GM21786 (cell line): ENCODE measurements at regions not wholly inside any gene's neighbourhood (a gene's known extent, or its start where the extent isn't known, plus 50 kb on each side); places are given as distances from the start of the nearest gene placed in this dataset.
"Not testable (repeated sequence)": the region's sequence is repeated elsewhere in the genome, so short reads cannot be mapped to it uniquely, and the experiment has no call there.

Experiments
- ATAC-seq: cut with Tn5 transposase; IDR thresholded peaks from one replicate; pipeline ENCODE4 v1.9.1; 2021; ENCODE audit not compliant: unreplicated experiment

GRCh38 chr3:145448436-145448835 lies 712.5 kb downstream of the PLOD2 start:
- ATAC-seq: no peak

- no peak for ATAC-seq
These were observed 710.8 kb downstream of the PLOD2 start for GRCh38 chr3:145450018-145450682.

- no peak for ATAC-seq
These were observed 703.0 kb downstream of the PLOD2 start for GRCh38 chr3:145457825-145458552.

GRCh38 chr3:145459681-145460080 lies 701.3 kb downstream of the PLOD2 start:
- ATAC-seq: not testable (repeated sequence)

GRCh38 chr3:145471976-145472375 lies 689.0 kb downstream of the PLOD2 start:
- ATAC-seq: no peak

- ATAC-seq: not testable (repeated sequence)
These were observed 678.2 kb downstream of the PLOD2 start for GRCh38 chr3:145482735-145483134.

GRCh38 chr3:145483992-145484391 lies 677.0 kb downstream of the PLOD2 start:
- ATAC-seq: no peak

GRCh38 chr3:145489011-145489410 lies 672.0 kb downstream of the PLOD2 start:
- ATAC-seq: no peak

- ATAC-seq: no peak
These were observed 670.6 kb downstream of the PLOD2 start for GRCh38 chr3:145490088-145491048.

GRCh38 chr3:145492456-145492855 lies 668.5 kb downstream of the PLOD2 start:
- no peak for ATAC-seq

GRCh38 chr3:145517416-145517815 lies 643.6 kb downstream of the PLOD2 start:
- ATAC-seq: not testable (repeated sequence)

- ATAC-seq: no peak
These were observed 642.3 kb downstream of the PLOD2 start for GRCh38 chr3:145518639-145519038.

- ATAC-seq: no peak
These were observed 641.5 kb downstream of the PLOD2 start for GRCh38 chr3:145519398-145520047.

GRCh38 chr3:145522179-145522578 lies 638.8 kb downstream of the PLOD2 start:
- no peak for ATAC-seq

GRCh38 chr3:145522893-145523651 lies 637.9 kb downstream of the PLOD2 start:
- ATAC-seq: no peak

GRCh38 chr3:145531548-145531947 lies 629.4 kb downstream of the PLOD2 start:
- ATAC-seq: no peak

- ATAC-seq: no peak
These were observed 627.3 kb downstream of the PLOD2 start for GRCh38 chr3:145533696-145534095.

- no peak for ATAC-seq
These were observed 624.5 kb downstream of the PLOD2 start for GRCh38 chr3:145536461-145536860.

GRCh38 chr3:145550522-145550921 lies 610.5 kb downstream of the PLOD2 start:
- no peak for ATAC-seq

- no peak for ATAC-seq
These were observed 603.6 kb downstream of the PLOD2 start for GRCh38 chr3:145557405-145557804.
